Neural cell (in vitro differentiated cells): ENCODE measurements at regions not wholly inside any gene's neighbourhood (a gene's known extent, or its start where the extent isn't known, plus 50 kb on each side); places are given as distances from the start of the nearest gene placed in this dataset.

Experiments
- H2AFZ ChIP-seq: fragments of 200-600, 300-800 bp; sonication (generic), shearing (Covaris generic); 2 replicates; pipeline ENCODE4 v1.6.0; 2014; ENCODE audit warnings: low read depth, mild to moderate bottlenecking, antibody characterized with exemption, low read length, moderate library complexity
- H3F3A ChIP-seq: fragments of 200-600 bp; shearing (Covaris generic); 2 replicates; pipeline ENCODE4 v1.6.1; 2016; ENCODE audit warnings: mild to moderate bottlenecking, moderate library complexity, mixed read lengths, antibody characterized with exemption, low read length; ENCODE audit not compliant: insufficient read depth, poor library complexity, severe bottlenecking
- H3K27ac ChIP-seq: fragments of 200-600, 300-800 bp; sonication (generic), shearing (Covaris generic); 2 replicates; pipeline ENCODE4 v1.5.1; 2014; ENCODE audit warnings: mild to moderate bottlenecking, low read length, moderate library complexity
- H3K27me3 ChIP-seq: fragments of 300-800, 200-600 bp; sonication (generic), shearing (Covaris generic); 2 replicates; pipeline ENCODE4 v1.6.0; 2014; ENCODE audit warnings: mild to moderate bottlenecking, low read depth, low read length, moderate library complexity; ENCODE audit not compliant: insufficient read depth
- H3K36me3 ChIP-seq: fragments of 300-800, 200-600 bp; sonication (generic), shearing (Covaris generic); 2 replicates; pipeline ENCODE4 v1.5.1; 2014; ENCODE audit warnings: mild to moderate bottlenecking, antibody characterized with exemption, low read length, moderate library complexity; ENCODE audit not compliant: insufficient read depth
- H3K4me2 ChIP-seq: fragments of 300-800, 200-600 bp; sonication (generic), shearing (Covaris generic); 2 replicates; pipeline ENCODE4 v1.6.0; 2014; ENCODE audit warnings: mild to moderate bottlenecking, low read length
- H3K4me3 ChIP-seq: fragments of 300-800, 200-600 bp; sonication (generic), shearing (Covaris generic); 2 replicates; pipeline ENCODE4 v1.5.1; 2014; ENCODE audit warnings: mild to moderate bottlenecking, low read length, moderate library complexity
- H3K79me2 ChIP-seq: fragments of 200-600 bp; shearing (Covaris generic); replicated peaks from 2 replicates; pipeline ENCODE4 v1.6.0; 2014; ENCODE audit warnings: mild to moderate bottlenecking, low read length, moderate library complexity; ENCODE audit not compliant: insufficient read depth
- H3K9ac ChIP-seq: fragments of 300-800, 200-600 bp; sonication (generic), shearing (Covaris generic); 2 replicates; pipeline ENCODE4 v1.6.1; 2016; ENCODE audit warnings: mild to moderate bottlenecking, low read length, mixed read lengths
- H3K9me2 ChIP-seq: fragments of 200-600 bp; shearing (Covaris generic); 2 replicates; pipeline ENCODE4 v1.6.1; 2016; ENCODE audit warnings: mild to moderate bottlenecking, low read length, mixed read lengths; ENCODE audit not compliant: insufficient read depth
- H3K9me3 ChIP-seq: fragments of 200-600, 300-800 bp; sonication (generic), shearing (Covaris generic); 2 replicates; pipeline ENCODE4 v1.6.1; 2016; ENCODE audit warnings: mild to moderate bottlenecking, mixed run types, low read length, moderate library complexity, mixed read lengths
- H4K20me1 ChIP-seq: fragments of 200-600 bp; shearing (Covaris generic); 2 replicates; pipeline ENCODE4 v1.6.1; 2016; ENCODE audit warnings: mild to moderate bottlenecking, mixed run types; ENCODE audit not compliant: insufficient read depth
- CTCF ChIP-seq: fragments of 450-650 bp; IDR thresholded peaks from 2 replicates; pipeline ENCODE4 v1.5.1; 2014; ENCODE audit warnings: antibody characterized with exemption, mild to moderate bottlenecking, moderate library complexity; ENCODE audit not compliant: poor library complexity, severe bottlenecking
- EP300 ChIP-seq: fragments of 450-650 bp; conservative IDR thresholded peaks from 2 replicates; pipeline ENCODE4 v1.6.1; 2014; ENCODE audit warnings: antibody characterized with exemption, mild to moderate bottlenecking, moderate library complexity; ENCODE audit not compliant: poor library complexity, severe bottlenecking
- EZH2 ChIP-seq: fragments of 200-600, 300-800 bp; shearing (Covaris generic), sonication (generic); IDR thresholded peaks from 2 replicates; pipeline ENCODE4 v1.6.1; 2014; ENCODE audit warnings: antibody characterized with exemption, low read length, borderline replicate concordance, mild to moderate bottlenecking; ENCODE audit not compliant: insufficient read depth, poor library complexity, severe bottlenecking
- MXI1 ChIP-seq: fragments of 450-650 bp; conservative IDR thresholded peaks from 2 replicates; pipeline ENCODE4 v1.6.1; 2014; ENCODE audit warnings: antibody characterized with exemption, mild to moderate bottlenecking; ENCODE audit not compliant: poor library complexity, severe bottlenecking
- POLR2AphosphoS5 ChIP-seq: IDR thresholded peaks from 2 replicates; pipeline ENCODE4 v1.6.1; 2012
- RAD21 ChIP-seq: fragments of 450-650 bp; conservative IDR thresholded peaks from 2 replicates; pipeline ENCODE4 v1.6.1; 2014; ENCODE audit warnings: antibody characterized with exemption, mild to moderate bottlenecking, moderate library complexity
- REST ChIP-seq: IDR thresholded peaks from 2 replicates; pipeline ENCODE4 v1.6.1; 2012; ENCODE audit warnings: borderline replicate concordance
- SMC3 ChIP-seq: fragments of 450-650 bp; conservative IDR thresholded peaks from 2 replicates; pipeline ENCODE4 v1.6.1; 2014; ENCODE audit warnings: antibody characterized with exemption, mild to moderate bottlenecking, moderate library complexity; ENCODE audit not compliant: poor library complexity
- TAF1 ChIP-seq: IDR thresholded peaks from 2 replicates; pipeline ENCODE4 v1.6.1; 2012; ENCODE audit warnings: low read depth

- no peaks in the 10 kb centered on the region for H3K36me3 ChIP-seq
- no peaks in the 10 kb centered on the region for H3K9me3 ChIP-seq
- H3F3A ChIP-seq = no peaks in the 10 kb centered on the region
- no peak overlapping the region for H3K27ac ChIP-seq
- H3K9me2 ChIP-seq = no peaks in the 10 kb centered on the region
- no peak overlapping the region for H3K4me3 ChIP-seq
- H3K27me3 ChIP-seq = no peaks in the 10 kb centered on the region
- H3K4me2 ChIP-seq = no peak overlapping the region
- H3K9ac ChIP-seq = no peak overlapping the region
- no peak for TF ChIP-seq REST
- no peak for TF ChIP-seq CTCF
- no peak for TF ChIP-seq RAD21
- no peak for TF ChIP-seq EP300
- TF ChIP-seq POLR2AphosphoS5 = no peak
- TF ChIP-seq EZH2 = no peak
- no peak for TF ChIP-seq MXI1
- no peak for TF ChIP-seq TAF1
- no peak for TF ChIP-seq SMC3
- no peaks in the 10 kb centered on the region for H3K79me2 ChIP-seq
- no peaks in the 10 kb centered on the region for H4K20me1 ChIP-seq
- H2AFZ ChIP-seq = no peak overlapping the region
Measured at GRCh38 chr14:29990993-29991392, 63.3 kb upstream of the PRKD1 start.

- H3K4me2 ChIP-seq = no peak overlapping the region
- no peaks in the 10 kb centered on the region for H3K9me3 ChIP-seq
- no peaks in the 10 kb centered on the region for H3F3A ChIP-seq
- H3K27me3 ChIP-seq = no peaks in the 10 kb centered on the region
- no peak overlapping the region for H3K27ac ChIP-seq
- TF ChIP-seq EP300 (no peak), EZH2 (no peak), RAD21 (no peak), CTCF (no peak), REST (no peak), MXI1 (no peak), SMC3 (no peak), POLR2AphosphoS5 (no peak), TAF1 (no peak)
- H3K36me3 ChIP-seq = no peaks in the 10 kb centered on the region
- H2AFZ ChIP-seq = no peak overlapping the region
- H3K79me2 ChIP-seq = no peaks in the 10 kb centered on the region
- H3K9ac ChIP-seq = no peak overlapping the region
- no peak overlapping the region for H3K4me3 ChIP-seq
- no peaks in the 10 kb centered on the region for H3K9me2 ChIP-seq
- H4K20me1 ChIP-seq = no peaks in the 10 kb centered on the region
Measured at GRCh38 chr14:29993143-29993542, 65.5 kb upstream of the PRKD1 start.
